GM18907 (cell line): ENCODE measurements at regions not wholly inside any gene's neighbourhood (a gene's known extent, or its start where the extent isn't known, plus 50 kb on each side); places are given as distances from the start of the nearest gene placed in this dataset.
"Not testable (repeated sequence)": the region's sequence is repeated elsewhere in the genome, so short reads cannot be mapped to it uniquely, and the experiment has no call there.

ENCODE experiments used
- ATAC-seq: cut with Tn5 transposase; IDR thresholded peaks from one replicate; pipeline ENCODE4 v1.9.1; 2021; ENCODE audit warnings: mild to moderate bottlenecking, moderate library complexity; ENCODE audit not compliant: unreplicated experiment

DNA sequence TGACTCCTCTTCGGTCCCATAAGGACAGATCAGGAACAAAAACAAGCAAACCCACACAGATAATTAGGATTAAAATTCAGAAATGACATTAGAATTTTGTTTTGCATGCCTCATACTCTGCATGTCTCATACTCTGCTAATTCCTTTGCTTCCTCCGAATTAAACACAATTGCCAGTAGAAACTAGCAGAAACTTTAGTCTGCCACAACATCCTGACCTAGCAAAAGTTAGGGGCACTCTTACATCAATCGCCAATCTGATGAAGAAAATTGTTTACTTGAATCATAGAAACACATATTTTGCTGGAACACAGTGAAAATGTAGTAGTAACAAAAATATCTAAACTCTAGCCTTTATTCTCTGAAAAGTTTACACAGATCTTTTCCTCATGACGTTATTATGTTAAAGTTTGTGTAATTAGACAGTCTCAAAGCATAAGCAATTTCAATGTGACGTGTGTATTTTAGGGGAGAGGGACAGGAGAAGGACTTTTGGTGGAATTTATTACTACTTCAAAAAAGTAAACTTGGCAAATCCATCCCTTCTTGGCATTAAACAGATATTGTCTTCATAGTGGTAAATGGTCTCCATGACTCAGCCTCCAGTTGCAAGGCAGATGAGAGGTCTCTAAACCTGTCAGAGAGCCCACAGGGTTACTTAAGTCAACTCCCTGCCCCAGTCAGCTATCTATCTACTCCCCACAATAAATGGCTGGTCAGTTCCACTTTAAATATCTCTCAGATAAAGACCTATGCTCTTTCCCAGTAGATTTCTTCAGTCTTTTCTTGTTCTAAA is 249.8 kb upstream of the UBASH3B start:
- no peak for ATAC-seq

- ATAC-seq, result no peak
Observed at GRCh38 chr11:122404571-122404970, 251.0 kb upstream of the UBASH3B start.

DNA sequence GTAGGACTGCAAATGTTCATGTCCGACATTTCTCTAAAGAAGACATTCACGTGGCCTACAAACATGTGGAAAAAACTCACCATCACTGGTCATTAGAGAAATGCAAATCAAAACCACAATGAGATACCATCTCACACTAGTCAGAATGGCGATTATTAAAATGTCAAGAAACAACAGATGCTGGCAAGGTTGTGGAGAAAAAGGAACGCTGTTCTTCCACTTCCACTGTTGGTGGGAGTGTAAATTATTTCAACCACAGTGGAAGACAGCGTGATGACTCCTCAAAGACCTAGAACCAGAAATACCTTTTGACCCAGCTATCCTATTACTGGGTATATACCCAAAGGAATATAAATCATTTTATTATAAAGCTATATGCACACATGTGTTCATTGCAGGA is 253.9 kb upstream of the UBASH3B start:
- not testable (repeated sequence) for ATAC-seq

- peak; percentile 75 for ATAC-seq
Observed at GRCh38 chr11:122399375-122399774, 256.1 kb upstream of the UBASH3B start.

GRCh38 chr11:122398851-122399250 is 256.7 kb upstream of the UBASH3B start:
- ATAC-seq, result no peak

- peak; percentile 69 for ATAC-seq
Observed at GRCh38 chr11:122398167-122398566, 257.4 kb upstream of the UBASH3B start.

DNA sequence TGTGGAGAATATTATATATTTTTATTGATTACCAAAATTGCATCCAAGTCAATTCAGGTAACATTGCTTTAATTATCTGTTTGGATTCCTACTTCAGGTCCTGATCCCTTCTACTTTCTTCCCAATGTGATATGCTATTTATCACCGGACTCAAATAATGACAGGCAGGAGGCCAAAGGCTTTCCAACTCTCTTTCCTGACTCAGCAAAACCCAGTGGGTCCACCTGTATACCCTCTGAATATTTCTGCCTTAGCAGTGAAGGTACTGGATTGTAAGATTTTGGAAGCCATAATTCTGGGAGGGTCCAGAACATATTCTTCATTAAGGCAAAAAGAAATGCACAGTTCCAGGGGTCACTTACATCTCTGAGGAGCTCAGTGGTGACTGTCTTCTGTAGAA is 260.2 kb upstream of the UBASH3B start:
- ATAC-seq, result no peak

DNA sequence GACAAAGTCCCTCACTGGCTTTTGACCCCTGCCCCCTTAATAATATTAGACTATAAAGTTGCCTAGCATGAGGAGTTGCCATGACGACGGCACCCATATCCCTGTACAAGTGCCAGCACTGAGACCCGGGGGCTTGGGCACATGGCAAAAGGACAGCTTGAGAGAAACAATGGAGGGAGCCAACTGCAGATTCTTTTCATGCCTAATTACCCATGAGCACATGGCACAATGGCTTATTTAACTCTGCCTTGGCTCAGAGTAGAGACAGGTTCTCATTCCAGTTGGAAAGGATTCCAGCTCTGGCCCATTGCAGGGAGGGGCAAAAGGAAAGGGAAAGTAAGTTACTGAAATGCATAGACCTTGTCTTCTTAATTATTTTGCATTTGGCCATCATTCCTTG is 261.2 kb upstream of the UBASH3B start:
- ATAC-seq, result no peak

- no peak for ATAC-seq
Observed at GRCh38 chr11:122393209-122393860, 262.2 kb upstream of the UBASH3B start.

GRCh38 chr11:122392508-122392907 is 263.0 kb upstream of the UBASH3B start:
- ATAC-seq, result no peak

DNA sequence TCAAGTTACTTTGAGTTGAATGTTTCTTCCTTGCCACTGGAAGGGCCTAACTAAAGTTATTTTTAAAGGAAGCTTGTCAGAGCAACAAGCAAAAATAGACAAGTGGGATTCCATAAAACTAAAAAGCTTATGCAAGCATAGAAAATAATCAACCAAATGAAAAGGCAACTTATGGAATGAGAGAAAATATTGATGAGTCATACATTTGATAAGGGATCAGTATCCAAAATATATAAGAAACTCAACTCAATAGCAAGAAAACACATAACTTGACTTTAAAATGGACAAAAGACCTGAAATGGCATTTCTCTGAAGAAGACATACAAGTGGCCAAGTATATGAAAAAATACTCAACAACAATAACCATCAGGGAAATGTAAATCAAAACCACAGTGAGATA is 264.5 kb upstream of the UBASH3B start:
- no peak for ATAC-seq

DNA sequence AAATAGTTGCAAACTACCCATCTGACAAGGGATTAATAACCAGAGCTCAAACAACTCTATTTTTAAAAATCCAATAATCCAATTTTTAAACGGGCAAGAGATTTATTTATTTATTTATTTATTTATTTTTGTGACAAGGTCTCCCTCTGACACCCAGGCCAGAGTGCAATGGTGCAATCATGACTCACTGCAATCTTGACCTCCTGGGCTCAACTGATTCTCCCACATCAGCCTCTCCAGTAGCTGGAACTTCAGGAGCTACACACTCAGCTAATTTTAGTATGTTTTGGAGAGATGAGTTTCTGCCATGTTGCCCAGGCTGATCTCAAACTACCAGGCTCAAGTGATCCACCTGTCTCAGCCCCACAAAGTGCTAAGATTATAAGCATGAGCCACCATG is 267.2 kb upstream of the BLID start:
- no peak for ATAC-seq

DNA sequence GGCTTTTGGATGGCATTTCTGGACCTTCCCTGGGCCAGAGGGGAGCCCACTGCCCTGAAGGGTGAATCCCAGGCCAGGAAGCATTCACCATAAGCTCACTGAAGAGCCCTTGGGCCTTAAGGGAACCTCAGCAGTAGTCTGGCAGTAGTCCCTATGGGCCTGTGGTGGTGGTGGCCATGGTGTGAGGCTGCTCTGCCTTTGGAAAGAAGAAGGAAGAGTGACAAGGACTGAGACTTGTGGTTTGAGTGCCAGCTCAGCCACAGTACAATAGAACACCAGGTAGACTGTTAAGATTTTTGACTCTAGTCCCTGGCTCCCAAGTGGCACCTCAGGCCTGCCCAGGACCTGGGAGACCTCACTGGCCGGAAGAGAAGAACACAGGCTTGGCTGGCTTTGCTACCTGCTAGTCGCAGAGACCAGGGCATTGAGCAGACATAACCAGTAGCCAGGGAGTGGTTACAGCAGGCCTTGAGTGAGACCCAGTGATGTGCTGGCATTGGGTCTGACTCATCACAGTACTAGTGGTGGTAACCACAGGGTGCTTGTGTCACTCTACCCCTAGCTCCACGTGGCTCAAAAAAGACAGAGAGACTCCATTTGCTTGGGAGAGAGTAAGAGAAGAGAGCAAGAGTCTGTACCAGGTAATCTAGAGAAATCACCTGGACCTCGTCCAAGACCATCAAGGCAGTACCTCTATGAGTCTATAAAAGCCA is 259.8 kb upstream of the BLID start:
- peak; percentile 93 for ATAC-seq

DNA sequence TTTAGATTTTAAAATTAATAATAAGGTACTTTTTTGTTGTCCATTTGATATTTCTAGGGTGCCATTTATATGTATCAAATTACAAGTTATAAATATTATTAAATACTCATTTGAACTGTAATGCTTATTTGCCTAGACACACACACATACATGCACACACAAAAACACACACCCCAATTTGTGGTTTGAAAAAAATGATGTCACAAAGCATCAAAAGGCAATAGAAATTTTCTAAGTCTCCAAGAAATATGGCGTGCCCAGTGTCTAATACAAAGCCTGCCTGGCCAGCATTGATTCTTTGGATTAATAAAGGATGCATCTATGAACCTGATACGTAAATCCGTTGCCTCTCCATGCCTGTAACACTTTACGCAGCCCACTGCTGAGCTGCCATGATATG is 252.8 kb upstream of the BLID start:
- no peak for ATAC-seq

GRCh38 chr11:122367809-122368231 is 251.8 kb upstream of the BLID start:
- no peak for ATAC-seq

DNA sequence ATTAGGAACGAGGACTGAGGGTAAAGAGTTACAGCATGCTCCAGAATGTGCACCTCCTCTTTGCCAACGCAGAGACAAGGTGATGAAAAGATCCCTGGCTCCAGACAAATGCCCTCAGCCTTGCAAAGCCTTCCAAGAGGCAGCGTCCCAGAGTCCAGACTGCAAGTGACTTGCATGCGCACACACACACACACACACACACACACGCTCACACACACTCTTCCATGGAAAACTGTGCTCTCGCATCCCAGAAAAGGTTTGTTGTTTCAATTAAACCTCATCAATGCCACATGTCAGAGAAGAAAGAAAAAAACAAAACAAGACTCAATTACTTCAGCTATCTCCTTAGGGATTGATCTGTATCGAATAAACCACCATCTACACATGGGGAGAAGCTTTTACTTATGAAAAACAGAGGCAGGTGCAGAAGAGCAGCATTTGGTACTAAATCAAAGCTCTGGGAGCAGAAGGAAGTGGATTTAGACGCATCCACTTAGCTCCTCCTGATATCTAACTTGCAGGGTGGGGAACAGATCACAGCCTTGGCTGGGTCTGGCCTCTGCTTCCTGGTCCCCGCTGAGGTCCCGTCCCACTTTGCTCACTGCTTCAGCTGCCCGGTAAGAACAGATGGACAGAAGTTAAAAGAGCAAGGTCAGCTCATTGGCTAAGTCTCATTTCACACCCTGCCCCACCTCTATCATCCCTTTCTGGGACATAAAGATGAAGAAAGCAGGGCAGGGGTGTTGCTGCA is 249.8 kb upstream of the BLID start:
- no peak for ATAC-seq

GRCh38 chr11:122363296-122363695 is 247.3 kb upstream of the BLID start:
- no peak for ATAC-seq

DNA sequence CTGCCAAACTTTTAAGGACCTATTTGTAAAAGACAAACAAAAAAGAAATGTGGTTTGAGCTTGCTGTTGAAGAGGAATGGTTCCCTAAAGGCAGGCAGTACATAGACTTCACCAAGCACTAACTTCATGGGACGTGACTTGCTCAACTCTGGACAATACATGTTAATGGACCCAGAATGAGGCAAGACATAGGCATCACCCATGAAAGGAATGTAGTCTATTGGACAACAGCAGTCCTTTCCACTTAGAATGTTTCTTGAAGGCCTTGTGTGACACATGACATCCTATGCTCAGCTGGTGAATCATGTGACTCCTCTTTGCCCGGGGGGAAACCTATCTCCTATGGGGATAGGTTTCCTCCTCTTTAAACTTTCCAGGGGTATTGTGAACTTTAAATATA is 246.4 kb upstream of the BLID start:
- ATAC-seq, result no peak

DNA sequence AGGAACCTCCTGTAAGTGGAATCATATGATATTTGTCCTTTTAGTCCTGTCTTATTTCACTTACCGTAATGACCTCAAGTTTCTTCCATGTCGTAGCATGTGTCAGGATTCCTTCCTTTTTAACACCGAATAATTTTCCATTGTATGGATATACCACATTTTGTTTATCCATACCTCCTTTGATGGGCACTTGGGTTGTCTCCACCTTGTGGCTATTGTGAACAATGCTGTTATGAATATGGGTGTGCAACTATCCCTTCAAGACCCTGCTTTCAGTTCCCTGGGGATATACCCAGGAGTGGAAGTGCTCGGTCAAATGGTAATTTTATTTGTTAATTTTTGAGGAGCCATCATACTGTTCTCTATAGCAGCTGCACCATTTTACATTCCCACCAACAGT is 244.9 kb upstream of the BLID start:
- no peak for ATAC-seq

DNA sequence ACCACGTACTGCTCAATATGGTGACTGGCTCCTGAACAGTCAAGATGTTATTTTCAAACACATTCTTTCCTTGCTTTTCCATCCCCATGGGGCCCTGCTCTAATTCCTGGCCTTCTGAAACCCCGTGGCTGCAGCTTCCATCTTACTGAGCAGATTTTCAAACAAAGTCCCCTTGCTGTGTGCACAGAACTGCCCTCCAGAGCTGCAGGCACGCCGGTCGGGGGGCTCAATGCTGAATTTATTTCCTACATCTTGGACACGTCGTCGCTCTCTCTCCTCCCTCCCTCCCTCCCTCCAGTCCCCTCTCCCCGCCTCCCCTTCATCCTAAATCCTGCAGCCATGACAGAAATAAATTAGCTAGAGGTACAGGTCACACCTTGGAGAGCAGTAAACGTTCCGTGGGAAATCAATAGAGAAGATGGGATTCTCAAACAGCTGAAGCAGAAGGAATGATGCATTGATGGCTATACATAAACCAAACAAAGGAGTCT is 243.1 kb upstream of the BLID start:
- ATAC-seq, result no peak

- ATAC-seq, result no peak
Observed at GRCh38 chr11:122358292-122358691, 242.3 kb upstream of the BLID start.
